ENCODE measurements at regions not wholly inside any gene's neighbourhood (a gene's known extent, or its start where the extent isn't known, plus 50 kb on each side); places are given as distances from the start of the nearest gene placed in this dataset.

- no peak for TF ChIP-seq CTCF (IDR thresholded peaks at IDR 0.05; ENCODE audit: insufficient read depth, low read depth, low read length, missing control alignments)
- peak; percentile 61 for DNase-seq (ENCODE audit: low read depth)
- no peak overlapping the region for H3K4me3 ChIP-seq (ENCODE audit: low read length)
Observed at GRCh38 chr2:212709280-212709679, 170.7 kb upstream of the ERBB4 start.

GRCh38 chr2:212708355-212708754 is 169.8 kb upstream of the ERBB4 start:
- H3K4me3 ChIP-seq (ENCODE audit: low read length) = no peak overlapping the region
- DNase-seq (ENCODE audit: low read depth) = no peak
- TF ChIP-seq CTCF (IDR thresholded peaks at IDR 0.05; ENCODE audit: insufficient read depth, low read depth, low read length, missing control alignments) = no peak

- no peak overlapping the region for H3K4me3 ChIP-seq (ENCODE audit: low read length)
- DNase-seq (ENCODE audit: low read depth) = no peak
- no peak for TF ChIP-seq CTCF (IDR thresholded peaks at IDR 0.05; ENCODE audit: insufficient read depth, low read depth, low read length, missing control alignments)
Observed at GRCh38 chr2:212695426-212695825, 156.8 kb upstream of the ERBB4 start.

- TF ChIP-seq CTCF (IDR thresholded peaks at IDR 0.05; ENCODE audit: insufficient read depth, low read depth, low read length, missing control alignments) = no peak
- no peak for DNase-seq (ENCODE audit: low read depth)
- no peak overlapping the region for H3K4me3 ChIP-seq (ENCODE audit: low read length)
Observed at GRCh38 chr2:212694398-212694797, 155.8 kb upstream of the ERBB4 start.

GRCh38 chr2:212692466-212692865 is 153.9 kb upstream of the ERBB4 start:
- no peak overlapping the region for H3K4me3 ChIP-seq (ENCODE audit: low read length)
- DNase-seq (ENCODE audit: low read depth) = no peak
- no peak for TF ChIP-seq CTCF (IDR thresholded peaks at IDR 0.05; ENCODE audit: insufficient read depth, low read depth, low read length, missing control alignments)

- peak; percentile 87 for TF ChIP-seq CTCF (IDR thresholded peaks at IDR 0.05; ENCODE audit: insufficient read depth, low read depth, low read length, missing control alignments)
- H3K4me3 ChIP-seq (ENCODE audit: low read length) = no peak overlapping the region
- peak; percentile 67 for DNase-seq (ENCODE audit: low read depth)
Observed at GRCh38 chr2:212686285-212686895, 147.8 kb upstream of the ERBB4 start.

Data from epithelial cell of esophagus (primary cell).